GM19397 (cell line): ENCODE measurements at regions not wholly inside any gene's neighbourhood (a gene's known extent, or its start where the extent isn't known, plus 50 kb on each side); places are given as distances from the start of the nearest gene placed in this dataset.
"Not testable (repeated sequence)": the region's sequence is repeated elsewhere in the genome, so short reads cannot be mapped to it uniquely, and the experiment has no call there.

ENCODE experiments used
- ATAC-seq: cut with Tn5 transposase; IDR thresholded peaks from one replicate; pipeline ENCODE4 v1.9.1; 2021; ENCODE audit warnings: mild to moderate bottlenecking, moderate library complexity; ENCODE audit not compliant: unreplicated experiment

GRCh38 chr2:38483776-38484501 is 106.9 kb upstream of the ATL2 start:
- no peak for ATAC-seq

- not testable (repeated sequence) for ATAC-seq
These were observed 105.6 kb upstream of the ATL2 start for GRCh38 chr2:38482710-38483109.

GRCh38 chr2:38480617-38481016 is 103.5 kb upstream of the ATL2 start:
- ATAC-seq = no peak

GRCh38 chr2:38477006-38477405 is 99.9 kb upstream of the ATL2 start:
- no peak for ATAC-seq

GRCh38 chr2:38475567-38475881 is 98.5 kb upstream of the ATL2 start:
- ATAC-seq = no peak

- no peak for ATAC-seq
These were observed 97.9 kb upstream of the ATL2 start for GRCh38 chr2:38474715-38475566.

GRCh38 chr2:38474021-38474456 is 97.0 kb upstream of the ATL2 start:
- ATAC-seq = no peak

- no peak for ATAC-seq
These were observed 96.4 kb upstream of the ATL2 start for GRCh38 chr2:38473333-38474005.

- no peak for ATAC-seq
These were observed 93.0 kb upstream of the ATL2 start for GRCh38 chr2:38470115-38470514.

- ATAC-seq = no peak
These were observed 90.8 kb upstream of the ATL2 start for GRCh38 chr2:38467768-38468455.

GRCh38 chr2:38466876-38467767 is 90.0 kb upstream of the ATL2 start:
- no peak for ATAC-seq

GRCh38 chr2:38466409-38466808 is 89.3 kb upstream of the ATL2 start:
- ATAC-seq = no peak

GRCh38 chr2:38465789-38466127 is 88.7 kb upstream of the ATL2 start:
- ATAC-seq = no peak

- no peak for ATAC-seq
These were observed 88.1 kb upstream of the ATL2 start for GRCh38 chr2:38464971-38465788.

- no peak for ATAC-seq
These were observed 86.7 kb upstream of the ATL2 start for GRCh38 chr2:38463752-38464151.

GRCh38 chr2:38462121-38462661 is 85.1 kb upstream of the ATL2 start:
- no peak for ATAC-seq

- ATAC-seq = no peak
These were observed 84.4 kb upstream of the ATL2 start for GRCh38 chr2:38461470-38461869.

GRCh38 chr2:38460313-38460712 is 83.2 kb upstream of the ATL2 start:
- no peak for ATAC-seq

GRCh38 chr2:38454081-38454480 is 77.0 kb upstream of the ATL2 start:
- no peak for ATAC-seq
